ENCODE measurements at regions not wholly inside any gene's neighbourhood (a gene's known extent, or its start where the extent isn't known, plus 50 kb on each side); places are given as distances from the start of the nearest gene placed in this dataset.

DNA sequence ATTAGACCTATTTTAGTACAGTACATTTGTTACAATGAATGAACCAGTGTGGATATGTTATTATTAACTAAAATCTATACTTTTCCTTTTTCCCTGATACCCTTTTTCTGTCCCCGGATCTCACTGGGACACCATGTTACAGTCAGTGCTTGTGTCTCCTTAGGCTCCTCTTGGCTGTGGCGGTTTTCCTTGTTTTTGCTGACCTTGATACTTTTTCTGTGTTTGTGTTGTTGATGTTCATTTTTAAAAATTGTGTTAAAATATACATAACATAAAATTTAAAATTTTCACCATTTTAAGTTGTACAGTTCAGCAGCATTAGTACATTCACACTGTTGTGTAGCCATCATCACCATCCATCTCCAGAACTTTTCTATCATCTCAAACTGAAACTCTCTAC lies 54.2 kb upstream of the OSBPL3 start:
- Histone ChIP-seq H3K4me3 (ENCODE audit: insufficient read depth, low read depth, low read length) (no peak overlapping the region), H2BK120ac (ENCODE audit: low read depth, low read length) (no peak overlapping the region), H3K56ac (ENCODE audit: extremely low read depth, insufficient read depth, low read length) (no peak overlapping the region), H3K4ac (ENCODE audit: low read depth, low read length) (no peak overlapping the region), H4K8ac (ENCODE audit: low read depth in 2 of 2, low read length in 2 of 2) (no peak overlapping the region), H3K79me1 (ENCODE audit: low read depth in 1 of 2, low read length in 2 of 2) (peaks cover 0 to 1% of the 10 kb centered on the region in 2 experiments; a peak in 1 of 4 replicates), H3K9ac (ENCODE audit: low read depth, low read length) (no peak overlapping the region), H4K91ac (ENCODE audit: insufficient read depth, low read depth, low read length) (no peak overlapping the region), H3K27me3 (ENCODE audit: control insufficient read depth, insufficient read depth, low read length) (no peaks in the 10 kb centered on the region), H4K20me1 (ENCODE audit: insufficient read depth, low read length) (no peaks in the 10 kb centered on the region), H2AK5ac (ENCODE audit: low read depth, low read length) (no peak overlapping the region), H2AFZ (replicated peaks; ENCODE audit: low read length, poor library complexity) (no peak overlapping the region), H3K9me3 (ENCODE audit: control insufficient read depth, insufficient read depth, low read length) (no peaks in the 10 kb centered on the region), H3K23ac (ENCODE audit: low read depth, low read length) (no peak overlapping the region), H3K36me3 (ENCODE audit: control insufficient read depth, insufficient read depth, low read length) (no peaks in the 10 kb centered on the region), H2AK9ac (replicated peaks; ENCODE audit: low read depth, low read length, poor library complexity) (no peak overlapping the region), H2BK20ac (ENCODE audit: low read depth, low read length) (no peak overlapping the region), H3K9me1 (ENCODE audit: insufficient read depth, low read length) (peaks cover 10% of the 10 kb centered on the region; the same call in 1 of the 2 replicates), H3K4me2 (ENCODE audit: low read depth, low read length) (no peak overlapping the region), H3K4me1 (ENCODE audit: control insufficient read depth, insufficient read depth, low read length) (peaks cover 13% of the 10 kb centered on the region), H2BK15ac (ENCODE audit: low read depth, low read length) (no peak overlapping the region), H2BK5ac (ENCODE audit: low read depth, low read length, poor library complexity, severe bottlenecking) (no peak overlapping the region), H3K18ac (ENCODE audit: low read depth, low read length) (no peak overlapping the region; the same call in 1 of the 2 replicates), H4K5ac (ENCODE audit: low read depth, low read length) (no peak overlapping the region), H3K14ac (replicated peaks; ENCODE audit: low read depth, low read length) (no peak overlapping the region), H3K27ac (ENCODE audit: insufficient read depth, low read length) (no peak overlapping the region)
- no CpG with 5 or more reads among the region's 2 CpGs for WGBS, 2 experiments (ENCODE audit: extremely low coverage in 2 of 2, insufficient read length in 1 of 2)
- POLR2A ChIA-PET (ENCODE audit: unreplicated experiment): no interaction called here
- dilution Hi-C loops (cut with HindIII; ENCODE audit: low sequenced_read_pairs, unreplicated experiment): no loop called here
- intact Hi-C loops (cut with micrococcal nuclease): no loop called here
- BruUV-seq (replicated peaks): no TSS peak
- in situ Hi-C loops (cut with MboI; ENCODE audit: low sequenced_read_pairs): no loop called here
- ATAC-seq (ENCODE audit: low read depth): no peak
- DNase-seq: no peak
- CTCF ChIA-PET: no interaction called here
- TF ChIP-seq, protein P1, sequence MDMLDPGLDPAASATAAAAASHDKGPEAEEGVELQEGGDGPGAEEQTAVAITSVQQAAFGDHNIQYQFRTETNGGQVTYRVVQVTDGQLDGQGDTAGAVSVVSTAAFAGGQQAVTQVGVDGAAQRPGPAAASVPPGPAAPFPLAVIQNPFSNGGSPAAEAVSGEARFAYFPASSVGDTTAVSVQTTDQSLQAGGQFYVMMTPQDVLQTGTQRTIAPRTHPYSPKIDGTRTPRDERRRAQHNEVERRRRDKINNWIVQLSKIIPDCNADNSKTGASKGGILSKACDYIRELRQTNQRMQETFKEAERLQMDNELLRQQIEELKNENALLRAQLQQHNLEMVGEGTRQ (IDR thresholded peaks at IDR 0.05; ENCODE audit: low read depth, low read length): no peak
- TF ChIP-seq CEBPB (IDR thresholded peaks at IDR 0.05; ENCODE audit: low read depth, low read length) (no peak), POLR2A (IDR thresholded peaks at IDR 0.05; ENCODE audit: low read depth, low read length) (no peak)
